ENCODE measurements at regions not wholly inside any gene's neighbourhood (a gene's known extent, or its start where the extent isn't known, plus 50 kb on each side); places are given as distances from the start of the nearest gene placed in this dataset.
A peak's percentile ranks its signal among the peaks of the same experiment; 100 is the strongest.

DNA sequence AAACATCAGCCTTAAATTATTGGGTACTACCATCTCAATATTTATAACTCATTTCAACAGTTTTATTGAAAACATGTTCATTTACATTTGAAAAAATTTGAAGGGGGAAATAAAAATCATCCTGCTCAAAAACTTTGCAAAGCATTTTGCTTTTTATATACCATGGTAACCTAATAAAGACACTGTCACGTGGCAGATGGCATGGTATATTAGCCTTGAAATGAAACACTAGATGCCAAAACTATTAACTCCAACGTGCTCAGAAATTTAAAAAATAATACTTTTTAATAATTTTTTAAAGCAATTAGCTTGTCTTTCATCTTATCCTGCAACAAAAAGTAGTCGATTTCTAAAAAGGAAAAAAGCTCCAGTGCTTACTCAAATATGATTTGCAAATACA is 88.6 kb upstream of the NFIB start:
- no TSS peak for BruUV-seq (replicated peaks)
- TF ChIP-seq, protein P1, sequence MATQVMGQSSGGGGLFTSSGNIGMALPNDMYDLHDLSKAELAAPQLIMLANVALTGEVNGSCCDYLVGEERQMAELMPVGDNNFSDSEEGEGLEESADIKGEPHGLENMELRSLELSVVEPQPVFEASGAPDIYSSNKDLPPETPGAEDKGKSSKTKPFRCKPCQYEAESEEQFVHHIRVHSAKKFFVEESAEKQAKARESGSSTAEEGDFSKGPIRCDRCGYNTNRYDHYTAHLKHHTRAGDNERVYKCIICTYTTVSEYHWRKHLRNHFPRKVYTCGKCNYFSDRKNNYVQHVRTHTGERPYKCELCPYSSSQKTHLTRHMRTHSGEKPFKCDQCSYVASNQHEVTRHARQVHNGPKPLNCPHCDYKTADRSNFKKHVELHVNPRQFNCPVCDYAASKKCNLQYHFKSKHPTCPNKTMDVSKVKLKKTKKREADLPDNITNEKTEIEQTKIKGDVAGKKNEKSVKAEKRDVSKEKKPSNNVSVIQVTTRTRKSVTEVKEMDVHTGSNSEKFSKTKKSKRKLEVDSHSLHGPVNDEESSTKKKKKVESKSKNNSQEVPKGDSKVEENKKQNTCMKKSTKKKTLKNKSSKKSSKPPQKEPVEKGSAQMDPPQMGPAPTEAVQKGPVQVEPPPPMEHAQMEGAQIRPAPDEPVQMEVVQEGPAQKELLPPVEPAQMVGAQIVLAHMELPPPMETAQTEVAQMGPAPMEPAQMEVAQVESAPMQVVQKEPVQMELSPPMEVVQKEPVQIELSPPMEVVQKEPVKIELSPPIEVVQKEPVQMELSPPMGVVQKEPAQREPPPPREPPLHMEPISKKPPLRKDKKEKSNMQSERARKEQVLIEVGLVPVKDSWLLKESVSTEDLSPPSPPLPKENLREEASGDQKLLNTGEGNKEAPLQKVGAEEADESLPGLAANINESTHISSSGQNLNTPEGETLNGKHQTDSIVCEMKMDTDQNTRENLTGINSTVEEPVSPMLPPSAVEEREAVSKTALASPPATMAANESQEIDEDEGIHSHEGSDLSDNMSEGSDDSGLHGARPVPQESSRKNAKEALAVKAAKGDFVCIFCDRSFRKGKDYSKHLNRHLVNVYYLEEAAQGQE (IDR thresholded peaks at IDR 0.05; ENCODE audit: insufficient read depth in 1 of 2, low read depth in 2 of 2, low read length in 1 of 2), result no peak
- TF ChIP-seq POLR2AphosphoS5 (IDR thresholded peaks at IDR 0.05; ENCODE audit: low read depth, low read length) (no peak), CTCF (IDR thresholded peaks at IDR 0.05) (no peak), SIN3A (IDR thresholded peaks at IDR 0.05; ENCODE audit: borderline replicate concordance, insufficient read depth, low read depth, low read length) (no peak), TCF7L2 (IDR thresholded peaks at IDR 0.05; ENCODE audit: low read depth, low read length) (no peak)
- Histone ChIP-seq H3K9me3 (ENCODE audit: control insufficient read depth, insufficient read depth, low read depth, low read length) (no peaks in the 10 kb centered on the region), H3K27me3 (ENCODE audit: control insufficient read depth, insufficient read depth, low read length) (no peaks in the 10 kb centered on the region), H3K4me3 (ENCODE audit: low read depth in 2 of 2, low read length in 2 of 2) (no peak overlapping the region), H3K36me3 (ENCODE audit: control insufficient read depth, insufficient read depth, low read length) (no peaks in the 10 kb centered on the region), H3K4me1 (ENCODE audit: control insufficient read depth, insufficient read depth, low read length) (no peaks in the 10 kb centered on the region), H3K27ac (ENCODE audit: low read length) (no peak overlapping the region)
- ChIA-PET POLR2A (no interaction called here), CTCF (no interaction called here)
- in situ Hi-C loops (cut with HindIII; ENCODE audit: low pct_unique_long_range_greater_than_20kb, low sequenced_read_pairs), result no loop called here
- intact Hi-C loops (cut with micrococcal nuclease; ENCODE audit: unreplicated experiment), result no loop called here
- ATAC-seq, result no peak
- DNase-seq (ENCODE audit: low read depth, low spot score), result no peak

DNA sequence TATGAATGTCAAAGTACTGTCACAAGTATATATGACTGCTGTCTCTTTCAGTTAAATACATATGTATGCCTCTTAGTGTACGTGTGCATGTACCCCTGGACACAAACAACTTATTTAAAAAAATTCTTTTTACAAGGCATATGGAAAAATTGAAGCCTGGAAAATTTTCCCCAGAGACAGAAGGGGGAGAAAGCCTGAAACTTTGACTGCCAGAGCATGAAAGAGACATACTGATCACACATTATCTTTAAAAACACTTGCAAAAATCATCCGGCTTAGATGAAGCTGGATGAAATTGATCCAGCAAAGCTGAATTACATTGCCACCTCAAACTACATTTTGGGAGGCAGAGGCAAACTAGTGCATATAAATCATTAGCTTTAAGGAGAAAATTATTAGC is 88.0 kb upstream of the NFIB start:
- ChIA-PET POLR2A (no interaction called here), CTCF (no interaction called here)
- intact Hi-C loops (cut with micrococcal nuclease; ENCODE audit: unreplicated experiment), result no loop called here
- in situ Hi-C loops (cut with HindIII; ENCODE audit: low pct_unique_long_range_greater_than_20kb, low sequenced_read_pairs), result no loop called here
- no peak for TF ChIP-seq SIN3A (IDR thresholded peaks at IDR 0.05; ENCODE audit: borderline replicate concordance, insufficient read depth, low read depth, low read length)
- DNase-seq (ENCODE audit: low read depth, low spot score) (no peak), ATAC-seq (no peak)
- H3K4me1 ChIP-seq (ENCODE audit: control insufficient read depth, insufficient read depth, low read length), result no peaks in the 10 kb centered on the region
- BruUV-seq (replicated peaks), result no TSS peak
- no peak overlapping the region for H3K4me3 ChIP-seq (ENCODE audit: low read depth in 2 of 2, low read length in 2 of 2)
- H3K27ac ChIP-seq (ENCODE audit: low read length), result no peak overlapping the region
- H3K36me3 ChIP-seq (ENCODE audit: control insufficient read depth, insufficient read depth, low read length), result no peaks in the 10 kb centered on the region
- H3K27me3 ChIP-seq (ENCODE audit: control insufficient read depth, insufficient read depth, low read length), result no peaks in the 10 kb centered on the region
- no peaks in the 10 kb centered on the region for H3K9me3 ChIP-seq (ENCODE audit: control insufficient read depth, insufficient read depth, low read depth, low read length)

- ChIA-PET CTCF (interaction anchor here (0.6 kb wide), 1 partner anchor 491 kb away, joined by 8 read pairs; no protein-coding TSS in a partner anchor), POLR2A (no interaction called here)
- no peaks in the 10 kb centered on the region for H3K4me1 ChIP-seq (ENCODE audit: control insufficient read depth, insufficient read depth, low read length)
- BruUV-seq (replicated peaks), result no TSS peak
- H3K9me3 ChIP-seq (ENCODE audit: control insufficient read depth, insufficient read depth, low read depth, low read length), result no peaks in the 10 kb centered on the region
- no peak overlapping the region for H3K4me3 ChIP-seq (ENCODE audit: low read depth in 2 of 2, low read length in 2 of 2)
- H3K27me3 ChIP-seq (ENCODE audit: control insufficient read depth, insufficient read depth, low read length), result no peaks in the 10 kb centered on the region
- H3K27ac ChIP-seq (ENCODE audit: low read length), result no peak overlapping the region
- TF ChIP-seq SIN3A (IDR thresholded peaks at IDR 0.05; ENCODE audit: borderline replicate concordance, insufficient read depth, low read depth, low read length), result no peak
- peak; percentile 38; the same call in 1 of the 2 replicates for TF ChIP-seq CTCF (IDR thresholded peaks at IDR 0.05)
- no peaks in the 10 kb centered on the region for H3K36me3 ChIP-seq (ENCODE audit: control insufficient read depth, insufficient read depth, low read length)
- intact Hi-C loops (cut with micrococcal nuclease; ENCODE audit: unreplicated experiment) (no loop called here), in situ Hi-C loops (cut with HindIII; ENCODE audit: low pct_unique_long_range_greater_than_20kb, low sequenced_read_pairs) (no loop called here)
- ATAC-seq, result peak; percentile 70; the same call in 1 of the 2 replicates
- no peak for DNase-seq (ENCODE audit: low read depth, low spot score)
Observed at GRCh38 chr9:14400658-14400995, 86.7 kb upstream of the NFIB start.
